GM19043 (cell line): ENCODE measurements at regions not wholly inside any gene's neighbourhood (a gene's known extent, or its start where the extent isn't known, plus 50 kb on each side); places are given as distances from the start of the nearest gene placed in this dataset.

Source experiments
- ATAC-seq: cut with Tn5 transposase; IDR thresholded peaks from one replicate; pipeline ENCODE4 v1.9.1; 2021; ENCODE audit warnings: low read depth; ENCODE audit not compliant: unreplicated experiment

DNA sequence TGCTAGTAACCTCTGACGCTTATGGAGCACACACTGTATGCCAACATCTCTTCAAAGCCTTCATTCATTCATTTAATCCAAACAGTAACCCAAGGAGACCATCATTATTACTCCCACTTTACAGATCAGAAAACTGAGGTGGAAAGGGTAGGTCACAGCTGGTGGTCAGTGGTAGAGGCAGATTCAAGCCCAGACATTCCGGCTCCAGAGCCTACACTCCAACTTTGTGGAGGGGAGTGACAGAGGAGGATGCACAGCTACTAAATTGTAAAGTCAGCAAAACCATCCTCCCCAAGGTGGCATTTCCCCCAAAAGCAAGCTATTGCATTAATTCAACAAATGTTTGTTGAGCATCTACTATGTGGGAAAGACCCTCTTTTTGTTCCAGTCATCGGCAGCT lies 110.5 kb upstream of the CPEB4 start:
- no peak for ATAC-seq

DNA sequence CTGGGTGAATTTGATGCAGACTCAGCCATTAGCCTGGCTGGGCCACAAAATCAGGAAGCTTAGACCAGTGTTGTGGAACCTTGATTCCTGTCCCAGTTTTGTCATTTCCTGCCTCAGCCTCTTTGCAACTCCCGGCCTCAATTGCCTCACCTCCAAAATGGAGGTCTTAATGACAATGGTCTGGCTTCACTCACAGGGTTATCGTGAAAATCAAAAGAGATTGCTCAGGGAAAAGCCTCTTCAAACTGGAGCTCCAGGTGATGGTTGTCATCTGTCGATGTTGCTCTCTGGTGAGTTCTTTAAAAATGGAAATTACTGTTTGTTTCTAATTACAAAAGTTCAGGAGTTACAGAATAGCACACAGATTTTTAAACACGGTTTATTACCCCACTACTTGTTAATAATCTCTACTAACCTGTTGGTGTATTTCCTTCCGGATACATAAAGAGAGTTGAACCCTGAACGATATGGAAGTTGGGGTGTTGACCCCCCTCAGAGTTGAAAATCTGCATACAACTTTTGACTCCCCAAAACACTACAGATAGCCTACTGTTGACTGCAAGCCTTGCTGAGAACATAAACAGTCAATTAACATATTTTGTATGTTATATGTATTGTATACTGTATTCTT lies 109.9 kb upstream of the CPEB4 start:
- ATAC-seq, result no peak

DNA sequence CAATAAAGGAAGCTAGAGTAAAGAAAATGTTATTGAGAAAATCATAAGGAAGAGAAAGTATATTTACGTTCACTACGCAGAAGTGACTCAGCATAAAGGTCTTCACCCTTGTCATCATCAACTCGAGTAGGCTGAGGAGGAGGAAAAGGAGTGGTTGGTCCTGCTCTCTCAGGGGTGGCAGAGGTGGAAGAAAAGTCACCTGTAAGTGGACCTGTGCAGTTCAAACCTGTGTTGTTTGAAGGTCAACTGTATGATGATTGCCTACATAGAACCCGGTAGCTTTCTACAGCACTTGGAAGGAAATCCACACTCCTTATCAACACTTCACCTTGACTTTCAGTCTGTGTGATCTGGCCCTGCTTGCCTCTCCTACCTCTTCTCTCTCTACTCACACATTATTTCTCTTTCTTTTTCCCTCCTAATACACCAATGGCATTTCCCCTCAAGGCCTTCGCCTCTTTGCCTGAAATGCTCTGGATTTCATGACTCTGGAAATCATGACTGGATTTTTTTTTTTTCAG lies 109.3 kb upstream of the CPEB4 start:
- no peak for ATAC-seq

DNA sequence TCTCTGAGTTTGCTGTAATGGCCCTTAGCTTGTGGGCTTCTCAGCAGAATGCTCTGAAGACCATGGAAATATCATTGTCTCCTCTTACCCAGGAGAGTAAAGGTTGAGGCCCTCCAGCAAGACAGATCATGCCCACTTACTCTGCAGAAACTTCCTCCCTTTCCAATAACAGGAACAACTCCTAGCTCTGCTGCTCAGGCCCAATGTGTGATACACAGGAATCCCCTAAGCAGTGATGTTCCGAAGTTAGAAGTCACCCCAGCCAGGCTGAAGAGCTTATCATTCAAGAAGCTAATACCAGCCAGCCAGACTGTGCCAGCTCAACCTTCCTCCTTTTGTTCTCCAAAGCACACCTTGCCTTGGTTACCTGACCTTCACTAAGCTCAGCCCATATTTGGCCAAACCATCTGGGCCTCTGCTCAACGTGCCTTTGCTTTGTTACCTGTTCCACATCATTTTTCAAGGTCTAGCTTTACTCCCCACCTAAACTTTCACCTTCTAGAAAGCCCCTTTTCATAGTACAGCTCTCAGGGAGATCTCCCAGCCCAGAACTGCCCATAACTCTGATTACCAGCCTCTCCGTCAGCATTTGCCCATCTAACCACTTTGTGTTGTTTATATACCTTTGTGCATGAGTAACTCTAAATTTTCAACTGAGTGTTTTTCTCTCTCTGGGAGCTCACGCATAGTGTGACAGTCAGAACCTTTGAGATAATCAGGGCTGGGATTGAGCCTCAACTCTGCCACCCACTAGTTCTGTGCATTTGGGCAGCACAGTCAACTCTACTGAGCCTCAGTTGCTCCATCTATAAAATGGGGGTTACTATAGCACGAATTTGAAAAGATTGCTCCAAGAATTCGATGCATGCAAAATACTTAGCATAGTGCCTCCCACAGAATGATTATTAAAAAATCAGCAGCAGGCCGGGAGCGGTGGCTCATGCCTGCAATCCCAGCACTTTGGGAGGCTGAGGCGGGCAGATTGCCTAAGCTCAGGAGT lies 107.6 kb upstream of the CPEB4 start:
- no peak for ATAC-seq

DNA sequence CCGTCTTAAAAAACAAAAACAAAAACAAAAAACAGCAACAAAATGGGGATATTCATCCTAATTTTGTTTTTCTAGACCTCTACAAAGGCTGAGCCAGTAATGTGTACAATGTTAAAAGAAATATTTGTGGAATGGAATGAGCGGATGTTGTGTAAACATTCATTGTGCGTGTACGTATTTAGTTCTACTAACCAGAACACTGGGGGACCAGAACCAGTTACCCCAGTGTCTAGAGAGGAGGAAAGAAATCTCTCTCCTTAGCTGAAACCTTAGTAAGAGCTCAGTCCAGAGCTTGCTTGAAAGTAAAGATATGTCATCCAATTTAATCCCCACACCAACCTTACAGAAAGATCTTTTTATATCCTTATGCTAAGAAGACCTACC lies 106.7 kb upstream of the CPEB4 start:
- no peak for ATAC-seq

DNA sequence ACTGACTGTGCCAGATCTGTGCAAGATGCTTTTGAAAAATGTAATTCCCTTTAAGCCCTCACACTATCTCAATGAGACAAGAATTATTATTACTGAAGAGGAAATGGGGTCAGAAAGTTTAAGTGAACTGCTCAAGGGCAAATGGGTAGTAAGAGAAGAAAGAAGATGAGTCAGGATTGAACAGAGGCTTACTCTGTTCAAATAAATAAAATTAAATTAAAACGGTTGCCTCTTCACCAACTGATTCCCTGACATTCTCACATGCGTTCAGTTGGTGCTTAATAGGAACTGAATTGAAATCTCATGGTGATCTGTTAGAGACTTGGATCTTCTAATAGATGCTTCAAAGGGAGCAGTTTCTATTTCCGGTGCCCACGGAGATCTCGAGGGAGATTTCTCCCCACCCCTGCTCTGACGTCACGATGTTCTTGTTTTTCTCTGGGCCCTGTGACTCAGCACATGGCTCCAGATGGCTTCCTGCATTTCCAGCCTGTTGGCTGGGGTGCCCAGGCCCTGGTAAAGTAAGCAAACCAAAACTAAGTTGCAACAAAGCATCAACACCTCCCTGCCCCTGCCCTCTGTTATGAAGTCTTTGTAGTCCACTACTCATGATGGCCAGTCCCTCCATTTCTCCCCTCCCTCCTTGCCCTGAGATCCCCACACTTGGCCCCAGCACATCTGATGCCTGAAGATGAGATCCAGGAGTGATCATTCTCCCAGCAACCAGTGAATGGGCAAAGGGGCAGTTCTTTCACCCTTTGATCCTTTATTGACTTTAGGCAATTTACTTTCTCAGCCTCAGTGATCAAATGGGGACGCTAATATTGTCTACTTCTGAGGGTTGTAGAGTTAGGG lies 106.1 kb upstream of the CPEB4 start:
- ATAC-seq, result no peak

DNA sequence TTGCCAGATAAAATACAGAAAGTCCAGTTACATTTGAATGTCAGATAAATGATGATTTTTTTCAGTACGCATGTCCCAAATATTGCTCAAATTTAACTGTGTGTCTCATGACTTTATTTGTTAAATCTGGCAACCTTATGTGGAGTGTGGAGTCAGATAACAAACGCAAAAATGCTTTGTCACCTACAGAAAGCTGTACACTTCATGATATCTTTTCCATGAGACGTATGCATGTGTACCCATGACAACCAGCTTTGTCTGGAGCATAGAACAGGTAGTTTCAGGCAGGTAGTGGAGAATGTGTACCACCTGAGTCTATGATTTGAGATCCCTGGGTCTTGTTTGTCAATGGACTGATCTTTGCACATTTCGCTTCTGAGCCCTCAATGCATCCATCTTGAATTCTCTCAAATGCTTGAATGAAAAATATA lies 105.5 kb upstream of the CPEB4 start:
- no peak for ATAC-seq

DNA sequence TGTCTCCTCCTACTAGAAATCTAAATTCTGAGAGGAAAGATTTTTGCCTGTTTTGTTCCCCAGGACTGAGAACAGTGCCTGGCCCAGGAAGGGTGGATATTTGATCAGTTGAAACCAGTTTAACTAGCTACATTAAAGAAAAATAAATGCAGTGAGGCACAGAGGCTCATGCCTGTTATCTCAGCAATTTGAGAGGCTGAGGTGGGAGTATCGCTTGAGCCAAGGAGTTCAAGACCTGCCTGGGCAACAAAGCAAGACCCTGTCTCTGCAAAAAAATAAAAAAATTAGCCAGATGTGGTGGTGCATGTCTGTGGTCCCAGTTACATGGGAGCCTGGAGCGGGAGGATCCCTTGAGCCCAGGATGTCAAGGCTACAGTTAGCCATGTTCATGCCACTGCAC lies 104.8 kb upstream of the CPEB4 start:
- ATAC-seq, result no peak

DNA sequence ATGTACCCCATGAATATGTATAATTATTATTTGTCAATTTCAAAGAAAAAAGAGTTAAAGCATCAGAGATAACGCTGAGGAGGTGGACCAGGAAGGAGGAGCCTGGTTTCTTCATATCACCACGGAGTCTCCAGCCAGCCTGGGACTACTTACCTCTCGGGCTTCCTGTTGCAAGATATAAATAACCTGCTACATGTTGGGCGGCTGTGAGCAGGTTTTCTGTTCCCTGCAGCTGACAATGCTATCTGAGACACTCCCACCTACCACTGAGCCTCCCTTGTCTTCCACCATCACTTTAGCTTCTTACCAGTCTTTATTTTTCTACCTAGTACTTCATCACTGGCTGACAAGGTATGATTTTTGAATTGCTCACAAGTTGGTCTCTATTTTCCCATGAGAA lies 102.7 kb upstream of the CPEB4 start:
- ATAC-seq, result no peak

DNA sequence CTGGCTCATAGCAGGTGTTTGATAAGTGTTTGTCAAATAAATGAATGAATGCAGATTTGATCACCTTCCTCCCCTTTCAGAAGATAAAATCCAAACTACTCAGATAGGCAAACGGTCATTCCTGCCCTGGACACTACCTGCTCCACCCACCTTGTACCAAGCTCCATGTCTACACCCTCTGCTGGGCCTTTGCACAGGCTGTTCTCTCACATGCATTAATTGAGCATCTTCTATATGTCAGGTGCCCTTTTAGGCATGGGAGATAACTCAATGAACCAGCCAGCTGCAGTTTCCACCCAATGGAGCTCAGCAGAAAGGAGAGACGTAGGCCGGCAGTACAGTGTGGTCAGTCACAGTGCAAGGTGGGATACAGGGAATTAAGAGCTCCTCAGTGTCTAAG lies 102.3 kb upstream of the CPEB4 start:
- ATAC-seq, result no peak

DNA sequence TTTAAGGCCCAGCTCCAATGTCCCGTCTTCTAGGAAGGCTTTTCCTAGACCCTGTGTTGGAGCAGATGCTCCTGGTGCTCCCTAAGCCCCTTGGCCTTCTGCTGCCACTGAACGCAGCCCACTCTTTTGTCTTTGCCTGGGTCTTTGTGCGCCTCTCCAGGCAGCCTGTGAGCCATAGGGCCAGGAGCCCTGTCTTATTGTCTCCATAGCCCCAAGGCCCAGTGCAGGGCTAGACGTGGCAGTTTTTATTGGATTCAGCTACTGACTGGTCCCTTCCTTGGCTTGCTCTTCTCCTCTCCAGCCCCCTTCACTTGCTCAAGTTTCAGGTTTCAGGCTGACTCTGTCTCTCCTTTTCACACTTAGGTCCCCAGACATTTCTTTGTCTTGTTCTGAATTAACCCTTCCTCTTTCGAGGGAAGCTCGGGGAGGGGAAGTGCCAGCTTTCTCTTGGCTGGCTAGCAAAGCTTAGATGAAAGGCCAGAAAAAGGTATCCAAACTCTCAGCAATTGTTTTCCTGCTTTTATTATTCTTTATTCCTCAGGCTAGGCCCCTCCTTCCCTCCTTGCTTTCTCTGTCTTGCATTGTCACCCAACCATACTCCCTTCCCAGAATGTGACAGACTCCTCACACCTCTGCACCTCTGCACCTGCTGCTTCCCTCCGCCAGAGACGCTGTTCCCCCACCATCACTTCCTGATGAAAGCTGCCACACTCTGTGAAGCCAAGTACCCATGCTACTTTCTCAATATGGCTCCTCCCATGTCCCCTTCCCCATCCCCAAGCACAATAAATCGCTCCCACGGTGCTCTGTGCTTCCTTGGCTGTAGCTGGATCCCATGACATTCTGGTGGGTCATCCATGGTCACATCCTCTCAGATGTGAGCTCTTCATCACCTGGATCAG lies 101.6 kb upstream of the CPEB4 start:
- peak; percentile 89 for ATAC-seq

DNA sequence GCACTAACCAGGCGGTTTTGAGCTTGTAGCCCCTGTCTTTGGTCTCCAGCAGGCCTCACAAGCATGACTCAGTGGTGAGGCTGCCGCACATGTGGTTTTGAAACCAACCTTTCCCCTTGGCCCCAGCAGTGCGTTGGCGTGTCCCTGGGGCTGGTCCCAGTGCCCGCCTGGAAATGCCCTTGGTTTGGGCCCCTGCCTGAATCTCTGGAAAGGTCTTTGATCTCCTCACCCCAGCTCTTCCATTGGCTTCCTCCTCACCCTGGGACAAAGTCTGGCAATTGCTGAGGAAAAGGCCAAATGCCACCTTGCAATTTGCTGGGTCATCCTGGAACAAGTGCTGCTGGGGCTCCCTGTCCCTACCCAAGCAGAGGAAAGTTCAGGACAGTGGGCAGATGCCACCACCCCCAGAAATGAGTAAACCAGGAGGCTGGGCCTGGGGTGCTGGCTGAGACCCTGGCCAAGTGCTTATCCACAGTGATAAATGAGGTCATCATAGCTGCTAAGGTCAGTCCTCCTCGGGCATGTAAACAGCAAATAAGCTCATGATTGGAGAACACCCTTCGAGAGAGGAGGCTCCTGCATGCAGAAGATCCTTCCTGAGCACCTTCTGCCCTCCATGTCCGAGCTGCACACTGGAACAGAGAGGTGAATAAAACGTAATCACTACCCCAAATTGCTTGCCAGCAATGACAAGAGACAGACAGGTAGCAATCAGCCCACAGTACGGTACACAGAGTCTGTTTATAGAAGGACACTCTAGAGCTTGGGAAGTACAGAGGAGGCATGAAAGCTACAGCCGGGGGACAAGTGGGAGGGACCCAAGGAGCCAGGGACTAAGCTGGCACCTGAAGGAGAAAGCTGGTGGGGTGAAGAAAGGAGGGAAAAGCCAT lies 98.9 kb upstream of the CPEB4 start:
- ATAC-seq, result no peak

DNA sequence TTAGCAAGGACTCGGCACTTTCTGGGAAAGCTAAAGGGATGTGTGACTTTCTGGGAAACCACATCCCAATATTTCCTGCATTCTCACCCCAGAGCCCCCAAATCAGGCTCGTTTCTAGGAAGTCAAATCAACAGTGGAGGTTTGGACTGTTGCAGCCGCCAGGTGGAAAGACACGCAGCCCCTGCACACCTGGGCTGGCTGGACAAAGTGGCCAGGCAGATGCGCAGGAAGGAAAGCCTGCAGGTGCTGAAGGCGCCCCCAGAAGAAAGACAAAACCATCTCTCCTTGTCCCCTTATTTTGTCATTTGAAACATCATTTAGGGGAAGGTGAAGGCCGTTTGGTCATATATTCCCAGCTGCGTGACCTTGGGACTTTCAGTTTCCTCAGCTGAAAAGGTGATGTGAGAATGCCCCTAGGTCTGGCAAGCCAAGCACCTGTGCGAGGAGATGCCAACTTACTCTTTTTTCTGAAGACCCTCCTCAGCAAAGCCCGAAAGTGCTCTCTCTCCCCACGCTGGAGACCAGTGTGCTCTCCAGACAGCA lies 97.9 kb upstream of the CPEB4 start:
- no peak for ATAC-seq

DNA sequence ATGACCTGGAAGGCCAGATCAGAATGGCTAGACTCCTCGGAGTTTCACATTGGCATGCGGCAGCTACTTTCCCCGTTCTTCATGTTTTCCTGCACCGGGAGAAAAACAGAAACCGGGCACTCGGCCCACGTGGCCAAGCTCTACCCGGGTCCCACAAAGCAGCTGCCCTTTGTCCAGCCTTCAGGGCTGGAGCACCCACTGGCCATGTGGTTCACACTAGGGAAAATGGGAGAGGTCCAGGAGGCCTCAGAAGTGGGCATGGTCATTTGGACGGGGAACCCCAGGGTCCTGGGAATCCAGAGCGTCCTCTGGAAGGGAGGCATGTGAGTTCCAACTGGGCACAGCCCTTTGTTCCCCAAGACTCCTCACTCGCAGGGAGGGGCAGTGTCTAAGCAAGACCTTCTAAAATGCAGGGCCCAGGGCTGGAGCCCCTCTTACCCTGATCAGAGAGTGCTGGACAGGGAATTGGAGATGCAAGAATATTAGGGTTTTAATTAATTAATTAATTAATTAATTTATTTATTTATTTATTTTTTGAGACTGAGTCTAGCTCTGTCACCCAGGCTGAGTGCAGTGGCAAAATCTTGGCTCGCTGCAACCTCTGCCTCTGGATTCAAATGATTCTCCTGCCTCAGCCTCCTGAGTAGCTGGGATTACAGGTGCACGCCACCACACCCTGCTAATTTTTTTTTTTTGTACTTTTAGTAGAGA lies 97.2 kb upstream of the CPEB4 start:
- no peak for ATAC-seq

DNA sequence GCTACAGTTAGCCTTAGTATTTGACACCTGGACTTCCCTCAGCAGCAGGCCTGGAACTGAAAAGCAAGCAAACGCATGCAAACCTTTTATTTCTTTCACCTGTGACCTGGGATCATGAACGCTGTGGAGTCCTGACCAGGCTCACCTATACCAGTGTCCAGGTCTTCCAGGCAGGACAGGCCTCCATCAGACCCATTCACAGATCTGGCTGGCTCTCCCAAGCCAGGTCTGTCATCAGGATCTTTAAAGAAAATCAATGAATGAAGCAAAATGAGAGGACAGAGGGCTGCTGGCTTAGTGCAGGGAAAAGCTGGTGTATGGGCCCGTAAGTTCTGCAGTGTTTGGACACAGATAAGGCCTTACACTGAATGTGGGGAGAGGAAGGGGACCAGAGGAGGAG lies 96.3 kb upstream of the CPEB4 start:
- ATAC-seq, result no peak

DNA sequence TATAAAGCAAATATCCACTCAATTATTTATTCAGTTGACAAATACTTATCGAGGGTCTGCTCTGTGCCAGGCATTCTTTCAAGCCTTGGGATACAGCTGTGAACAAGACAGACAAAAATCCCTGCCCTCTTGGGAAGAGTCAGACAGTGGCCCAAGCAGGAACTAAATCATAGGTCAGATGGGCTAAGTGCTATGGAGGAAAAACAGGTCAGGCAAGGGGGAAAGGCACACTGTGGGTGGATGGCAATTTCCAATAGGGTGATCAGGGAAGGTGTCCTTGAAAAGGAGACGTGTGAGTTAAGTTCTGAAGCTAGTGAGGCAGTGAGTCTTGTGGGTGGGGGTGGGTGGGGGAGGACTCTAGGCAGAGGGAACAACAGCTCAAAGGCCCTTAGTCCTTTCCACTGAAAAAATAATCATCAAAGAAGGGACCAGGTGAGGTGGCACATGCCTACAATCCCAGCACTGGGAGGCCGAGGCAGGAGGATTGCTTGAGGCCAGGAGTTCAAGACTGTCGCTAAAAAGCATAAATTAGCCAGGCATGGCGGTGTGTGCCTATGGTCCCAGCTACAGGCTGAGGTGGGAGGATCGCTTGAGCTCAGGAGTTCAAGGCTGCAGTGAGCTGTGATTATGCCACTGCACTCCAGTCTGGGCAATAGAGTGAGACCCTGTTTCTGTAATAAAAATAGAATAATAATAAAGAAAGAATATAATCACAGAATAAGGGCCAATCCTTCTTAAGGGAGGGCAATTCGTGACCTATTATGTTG lies 95.2 kb upstream of the CPEB4 start:
- no peak for ATAC-seq
